ENCODE measurements at regions not wholly inside any gene's neighbourhood (a gene's known extent, or its start where the extent isn't known, plus 50 kb on each side); places are given as distances from the start of the nearest gene placed in this dataset.

DNA sequence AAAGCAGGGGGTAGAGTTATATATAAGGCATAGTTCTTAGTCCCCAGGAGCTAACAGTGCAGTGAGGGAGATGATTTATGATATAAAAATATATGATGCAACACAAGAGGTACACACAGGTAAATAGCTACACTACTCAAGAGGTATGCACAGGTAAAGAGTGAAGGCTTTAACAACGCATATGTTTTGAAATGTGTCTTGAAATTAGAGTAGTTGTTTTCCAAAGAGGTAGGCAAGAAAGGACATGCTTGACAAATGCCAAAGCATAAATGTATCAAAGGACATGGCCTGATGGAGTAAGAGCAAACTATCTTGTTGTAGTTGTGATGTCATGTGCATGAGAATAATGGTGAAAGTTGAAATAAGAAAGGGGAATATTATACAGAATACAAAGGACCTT, 104.3 kb upstream of the C11orf87 start:
- TF ChIP-seq, protein P1, sequence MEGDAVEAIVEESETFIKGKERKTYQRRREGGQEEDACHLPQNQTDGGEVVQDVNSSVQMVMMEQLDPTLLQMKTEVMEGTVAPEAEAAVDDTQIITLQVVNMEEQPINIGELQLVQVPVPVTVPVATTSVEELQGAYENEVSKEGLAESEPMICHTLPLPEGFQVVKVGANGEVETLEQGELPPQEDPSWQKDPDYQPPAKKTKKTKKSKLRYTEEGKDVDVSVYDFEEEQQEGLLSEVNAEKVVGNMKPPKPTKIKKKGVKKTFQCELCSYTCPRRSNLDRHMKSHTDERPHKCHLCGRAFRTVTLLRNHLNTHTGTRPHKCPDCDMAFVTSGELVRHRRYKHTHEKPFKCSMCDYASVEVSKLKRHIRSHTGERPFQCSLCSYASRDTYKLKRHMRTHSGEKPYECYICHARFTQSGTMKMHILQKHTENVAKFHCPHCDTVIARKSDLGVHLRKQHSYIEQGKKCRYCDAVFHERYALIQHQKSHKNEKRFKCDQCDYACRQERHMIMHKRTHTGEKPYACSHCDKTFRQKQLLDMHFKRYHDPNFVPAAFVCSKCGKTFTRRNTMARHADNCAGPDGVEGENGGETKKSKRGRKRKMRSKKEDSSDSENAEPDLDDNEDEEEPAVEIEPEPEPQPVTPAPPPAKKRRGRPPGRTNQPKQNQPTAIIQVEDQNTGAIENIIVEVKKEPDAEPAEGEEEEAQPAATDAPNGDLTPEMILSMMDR (IDR thresholded peaks at IDR 0.05), result no peak
- TF ChIP-seq POLR2A (IDR thresholded peaks at IDR 0.05), result no peak

Measured in adrenal gland (tissue), 5 donors.